Brain microvascular endothelial cell (primary cell): ENCODE measurements at regions not wholly inside any gene's neighbourhood (a gene's known extent, or its start where the extent isn't known, plus 50 kb on each side); places are given as distances from the start of the nearest gene placed in this dataset.

Experiments
- DNase-seq: peaks from one replicate; pipeline ENCODE4 v3.0.0-alpha.2; 2020
- H3K27ac ChIP-seq: fragments of 250-450 bp; sonication (Bioruptor Pico); 2 replicates; pipeline ENCODE4 v1.5.1; 2020; ENCODE audit warnings: mild to moderate bottlenecking, moderate library complexity
- H3K27me3 ChIP-seq: fragments of 250-450 bp; sonication (Bioruptor Pico); replicated peaks from 2 replicates; pipeline ENCODE4 v1.5.1; 2020; ENCODE audit warnings: mild to moderate bottlenecking
- H3K36me3 ChIP-seq: fragments of 250-450 bp; sonication (Bioruptor Pico); replicated peaks from 2 replicates; pipeline ENCODE4 v1.5.1; 2020; ENCODE audit warnings: mild to moderate bottlenecking
- H3K4me3 ChIP-seq: 2 replicates; pipeline ENCODE4 v1.5.1; 2011; ENCODE audit warnings: low read depth, mild to moderate bottlenecking, control low read depth, low read length, moderate library complexity
- in situ Hi-C: cut with HindIII; loops from 2 replicates; pipeline ENCODE4 v1.10.0; 2017; ENCODE audit warnings: low sequenced_read_pairs, low pct_ligation_motif_present
- TF ChIP-seq, protein P1 (sequence below): IDR thresholded peaks from 2 replicates; pipeline ENCODE4 v1.5.1; 2011; ENCODE audit warnings: low read depth, mild to moderate bottlenecking, moderate library complexity, low read length, control low read depth, inconsistent platforms; ENCODE audit errors: missing control alignments

DNA sequence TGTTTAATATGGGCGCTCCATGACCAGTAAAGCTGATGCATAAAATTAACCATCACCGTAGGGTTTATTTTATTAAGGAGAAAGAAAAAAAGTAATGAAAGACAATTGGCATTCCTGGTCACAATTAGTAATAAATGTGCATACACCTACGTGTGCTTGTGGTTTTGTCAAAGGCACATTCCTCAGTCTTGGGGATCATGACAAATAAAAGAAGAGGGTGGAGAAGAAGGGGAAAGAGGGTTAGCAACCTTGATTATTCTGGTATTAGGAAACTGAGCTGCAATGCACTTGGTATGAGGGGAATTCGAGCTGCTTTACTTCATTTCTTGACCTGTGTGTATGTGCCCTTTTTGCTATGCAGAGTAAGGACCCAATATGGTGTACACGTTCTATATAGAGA lies 1798.3 kb upstream of the PCDH7 start:
- in situ Hi-C loops: no loop called here
- DNase-seq: no peak
- H3K27ac ChIP-seq: no peak overlapping the region
- H3K4me3 ChIP-seq: no peak overlapping the region
- no peaks in the 10 kb centered on the region for H3K27me3 ChIP-seq
- H3K36me3 ChIP-seq: no peaks in the 10 kb centered on the region
- TF ChIP-seq, protein P1, sequence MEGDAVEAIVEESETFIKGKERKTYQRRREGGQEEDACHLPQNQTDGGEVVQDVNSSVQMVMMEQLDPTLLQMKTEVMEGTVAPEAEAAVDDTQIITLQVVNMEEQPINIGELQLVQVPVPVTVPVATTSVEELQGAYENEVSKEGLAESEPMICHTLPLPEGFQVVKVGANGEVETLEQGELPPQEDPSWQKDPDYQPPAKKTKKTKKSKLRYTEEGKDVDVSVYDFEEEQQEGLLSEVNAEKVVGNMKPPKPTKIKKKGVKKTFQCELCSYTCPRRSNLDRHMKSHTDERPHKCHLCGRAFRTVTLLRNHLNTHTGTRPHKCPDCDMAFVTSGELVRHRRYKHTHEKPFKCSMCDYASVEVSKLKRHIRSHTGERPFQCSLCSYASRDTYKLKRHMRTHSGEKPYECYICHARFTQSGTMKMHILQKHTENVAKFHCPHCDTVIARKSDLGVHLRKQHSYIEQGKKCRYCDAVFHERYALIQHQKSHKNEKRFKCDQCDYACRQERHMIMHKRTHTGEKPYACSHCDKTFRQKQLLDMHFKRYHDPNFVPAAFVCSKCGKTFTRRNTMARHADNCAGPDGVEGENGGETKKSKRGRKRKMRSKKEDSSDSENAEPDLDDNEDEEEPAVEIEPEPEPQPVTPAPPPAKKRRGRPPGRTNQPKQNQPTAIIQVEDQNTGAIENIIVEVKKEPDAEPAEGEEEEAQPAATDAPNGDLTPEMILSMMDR: no peak

DNA sequence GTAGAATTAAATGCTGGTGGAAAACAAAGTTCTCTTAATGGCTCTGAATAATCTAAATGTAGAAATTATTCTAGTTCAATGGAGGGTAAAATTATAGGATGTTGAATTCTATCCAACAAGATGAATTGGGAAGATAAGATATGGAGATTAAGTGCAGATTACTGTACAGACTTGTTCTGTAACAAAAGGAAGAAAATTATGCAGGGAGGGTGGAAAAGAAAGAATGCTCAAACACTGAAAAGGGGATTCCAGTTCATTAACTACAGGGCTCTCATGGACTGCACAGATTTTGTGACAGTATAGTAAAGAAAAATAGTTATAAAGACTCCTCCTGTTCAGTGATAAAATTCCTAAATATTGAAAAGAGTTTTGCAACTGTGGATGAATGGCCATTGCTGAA lies 1794.0 kb upstream of the PCDH7 start:
- in situ Hi-C loops: no loop called here
- no peak overlapping the region for H3K27ac ChIP-seq

DNA sequence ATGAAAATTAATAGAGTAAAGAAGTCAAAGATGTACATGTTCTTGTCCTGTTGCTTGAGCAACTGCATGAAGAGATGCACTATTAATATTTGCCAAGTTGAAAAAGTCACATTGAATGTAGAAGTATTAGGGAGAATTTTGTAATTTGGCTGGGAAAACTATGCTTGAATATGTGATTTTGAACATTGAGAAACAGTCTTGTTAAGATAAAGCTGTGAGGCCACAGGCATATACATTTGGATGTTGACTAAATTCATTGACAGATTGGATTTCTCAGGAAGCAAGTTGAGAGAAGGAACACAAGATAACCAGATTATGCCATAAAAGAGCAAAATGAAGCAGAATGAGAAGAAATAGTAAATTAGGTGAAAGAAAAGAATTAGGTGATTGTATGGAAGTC lies 1777.5 kb upstream of the PCDH7 start:
- no peaks in the 10 kb centered on the region for H3K36me3 ChIP-seq
- no peak overlapping the region for H3K4me3 ChIP-seq
- DNase-seq: no peak
- H3K27ac ChIP-seq: no peak overlapping the region
- no peaks in the 10 kb centered on the region for H3K27me3 ChIP-seq
- TF ChIP-seq, protein P1: no peak
- in situ Hi-C loops: no loop called here

More for the DNA sequence above, 1794.0 kb upstream of the PCDH7 start:
- no peak for DNase-seq
- H3K27me3 ChIP-seq: no peaks in the 10 kb centered on the region
- TF ChIP-seq, protein P1: no peak
- no peaks in the 10 kb centered on the region for H3K36me3 ChIP-seq
- H3K4me3 ChIP-seq: no peak overlapping the region

GRCh38 chr4:28947374-28947773 lies 1772.8 kb upstream of the PCDH7 start:
- TF ChIP-seq, protein P1: no peak

GRCh38 chr4:28948501-28948900 lies 1771.7 kb upstream of the PCDH7 start:
- in situ Hi-C loops: no loop called here
- DNase-seq: no peak
- H3K27me3 ChIP-seq: no peaks in the 10 kb centered on the region
- no peak overlapping the region for H3K27ac ChIP-seq
- H3K4me3 ChIP-seq: no peak overlapping the region
- TF ChIP-seq, protein P1: no peak
- H3K36me3 ChIP-seq: no peaks in the 10 kb centered on the region

More at GRCh38 chr4:28947374-28947773, 1772.8 kb upstream of the PCDH7 start:
- no peak for DNase-seq
- Histone ChIP-seq H3K27ac (no peak overlapping the region), H3K27me3 (no peaks in the 10 kb centered on the region), H3K36me3 (no peaks in the 10 kb centered on the region), H3K4me3 (no peak overlapping the region)
- in situ Hi-C loops: no loop called here

DNA sequence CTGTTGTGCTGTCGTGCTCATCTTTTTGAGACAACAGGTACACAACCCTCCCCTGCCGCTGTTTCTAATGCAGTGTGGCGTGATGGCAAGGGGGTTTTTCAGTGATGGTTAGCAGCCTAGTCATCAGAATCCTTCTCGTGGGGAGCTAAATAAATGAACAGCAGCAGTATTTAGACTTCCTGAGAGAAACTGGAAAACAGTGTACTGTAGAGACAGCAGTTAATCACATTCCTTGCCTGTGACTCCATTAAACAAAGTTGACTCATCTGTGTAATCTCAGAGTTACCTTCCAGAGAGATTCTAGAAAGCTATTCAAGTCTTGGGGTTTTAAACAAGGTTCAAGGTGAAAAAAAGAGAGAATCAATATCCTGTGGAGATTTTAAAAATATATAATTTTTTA lies 1753.2 kb upstream of the PCDH7 start:
- DNase-seq: peak; percentile 39
- in situ Hi-C loops: no loop called here
- TF ChIP-seq, protein P1: no peak
- Histone ChIP-seq H3K27me3 (no peaks in the 10 kb centered on the region), H3K36me3 (no peaks in the 10 kb centered on the region), H3K27ac (peak overlapping the region; percentile 17), H3K4me3 (no peak overlapping the region)
